GM03348 (cell line): ENCODE measurements at regions not wholly inside any gene's neighbourhood (a gene's known extent, or its start where the extent isn't known, plus 50 kb on each side); places are given as distances from the start of the nearest gene placed in this dataset.

Experiments used
- DNase-seq: peaks from one replicate; pipeline ENCODE4 v3.0.0; 2012; ENCODE audit warnings: low spot score

DNA sequence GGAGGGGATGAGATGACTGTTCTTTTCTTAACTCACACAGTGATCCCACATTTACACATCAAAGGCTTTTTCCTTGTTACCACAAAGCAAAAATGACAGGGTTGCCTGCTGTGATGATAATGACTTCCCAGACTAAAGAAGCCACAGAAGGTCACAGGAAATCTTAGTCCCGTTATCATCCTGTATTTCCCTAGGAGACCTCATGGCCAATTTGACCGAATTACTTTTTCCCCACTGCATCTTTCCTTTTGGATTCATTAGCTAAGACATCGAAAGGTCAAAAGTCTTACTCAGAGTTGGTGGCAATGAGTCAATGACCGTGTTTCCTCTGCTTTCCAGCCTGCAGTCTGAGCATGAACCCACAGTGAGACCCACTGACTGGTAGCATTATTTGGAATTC lies 130.1 kb upstream of the INHBA start:
- DNase-seq: peak; percentile 9

DNA sequence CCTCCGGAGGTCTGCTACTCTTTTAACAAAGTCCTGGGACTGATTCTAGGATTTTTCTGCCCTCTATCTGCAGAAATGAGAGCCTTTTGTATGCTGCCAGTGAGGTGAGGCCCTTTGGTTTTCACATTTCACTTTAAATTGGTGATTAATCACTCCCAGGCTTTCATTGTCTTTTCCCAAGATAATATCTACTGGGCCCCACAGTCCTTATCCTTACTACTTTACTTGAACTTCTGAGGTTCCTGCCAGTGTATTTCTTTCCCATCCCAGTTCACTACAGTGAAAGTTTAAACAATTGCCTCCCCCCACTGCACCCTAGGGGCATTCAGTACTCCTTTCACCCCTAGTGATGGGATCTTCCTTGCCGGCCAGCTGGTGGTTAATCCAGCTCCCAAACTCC lies 127.4 kb upstream of the INHBA start:
- no peak for DNase-seq

- no peak for DNase-seq
Measured at GRCh38 chr7:41828911-41829310, 126.0 kb upstream of the INHBA start.

GRCh38 chr7:41826641-41827040 lies 123.8 kb upstream of the INHBA start:
- no peak for DNase-seq

GRCh38 chr7:41825927-41826480 lies 123.1 kb upstream of the INHBA start:
- peak; percentile 46 for DNase-seq

DNA sequence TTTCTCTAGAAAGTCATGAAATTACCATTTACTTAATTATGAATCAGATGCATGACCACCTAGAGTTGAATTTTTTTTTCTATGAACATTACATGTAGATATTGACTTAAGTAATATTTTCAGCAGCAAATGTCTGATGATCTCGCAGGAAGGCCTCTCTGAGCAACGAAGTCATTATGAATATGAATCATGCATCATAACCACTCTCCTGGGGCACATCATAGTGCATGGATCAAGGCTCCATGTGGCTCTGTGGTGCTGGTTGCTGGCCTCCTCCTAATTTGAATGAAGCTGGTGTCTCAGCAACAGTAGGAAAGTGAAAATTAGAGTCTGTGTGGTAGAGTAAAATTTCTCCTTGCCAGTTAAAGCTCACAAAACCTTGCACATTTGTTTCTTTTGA lies 121.4 kb upstream of the INHBA start:
- DNase-seq: peak; percentile 38

GRCh38 chr7:41822259-41822817 lies 119.4 kb upstream of the INHBA start:
- no peak for DNase-seq

DNA sequence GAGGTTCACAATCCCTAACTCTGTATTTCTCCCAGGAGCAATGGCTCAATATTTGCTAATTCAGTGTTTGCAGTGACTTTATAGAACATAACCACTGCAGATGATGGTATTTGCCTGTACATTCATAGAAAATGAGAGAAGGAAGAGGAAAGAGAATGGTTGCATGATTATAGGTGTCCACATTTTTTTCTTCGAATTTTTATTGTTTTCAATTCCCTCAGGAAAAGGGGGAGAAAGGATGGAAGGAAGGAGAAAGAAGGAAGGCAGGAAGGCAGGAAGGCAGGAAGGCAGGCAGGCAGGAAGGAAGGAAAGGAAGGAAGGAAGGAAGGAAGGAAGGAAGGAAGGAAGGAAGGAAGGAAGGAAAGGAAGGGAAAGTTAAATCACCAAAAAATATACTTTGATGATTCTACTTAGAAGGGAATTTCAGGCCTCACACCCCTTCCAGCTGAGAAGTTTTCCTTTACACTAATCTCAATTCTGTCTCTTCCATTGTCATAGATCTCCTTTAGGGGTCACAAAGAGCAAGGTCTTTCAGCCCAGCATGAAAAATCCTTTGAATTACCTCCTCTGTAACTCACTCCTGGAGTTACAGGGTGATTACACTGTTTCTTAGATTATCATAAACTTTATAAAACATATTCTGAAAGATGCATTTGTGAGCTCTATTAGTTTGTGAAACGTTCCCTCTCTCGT lies 118.8 kb upstream of the INHBA start:
- DNase-seq: no peak

DNA sequence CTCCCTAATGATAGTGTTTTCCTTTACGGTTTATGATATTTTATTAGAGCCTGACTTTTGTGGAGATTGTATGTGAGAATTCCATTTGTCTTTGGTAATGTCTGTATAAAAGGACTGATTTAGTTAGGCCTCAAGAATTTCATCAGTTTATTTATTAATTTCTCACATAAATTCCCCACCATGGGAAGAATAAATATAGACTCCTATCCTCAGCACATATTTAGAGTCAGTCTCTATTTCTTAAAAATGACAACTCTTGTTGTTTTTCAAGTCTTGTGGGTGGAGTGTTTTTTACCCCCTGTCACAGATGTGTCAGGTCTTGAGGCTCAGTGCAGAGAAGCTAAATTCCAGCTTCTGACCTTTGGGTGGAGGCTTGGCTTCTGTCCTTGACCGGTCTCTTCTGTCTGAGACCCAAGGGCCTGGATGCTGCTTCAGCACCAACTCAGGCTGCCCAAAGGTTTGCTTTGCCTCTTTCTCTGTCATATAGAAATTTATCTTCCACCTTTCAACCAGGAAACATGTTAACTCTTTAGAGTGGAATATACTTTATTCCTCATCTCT lies 117.3 kb upstream of the INHBA start:
- DNase-seq: no peak

- DNase-seq: no peak
Measured at GRCh38 chr7:41819645-41820044, 116.8 kb upstream of the INHBA start.

- no peak for DNase-seq
Measured at GRCh38 chr7:41818765-41819398, 116.0 kb upstream of the INHBA start.

DNA sequence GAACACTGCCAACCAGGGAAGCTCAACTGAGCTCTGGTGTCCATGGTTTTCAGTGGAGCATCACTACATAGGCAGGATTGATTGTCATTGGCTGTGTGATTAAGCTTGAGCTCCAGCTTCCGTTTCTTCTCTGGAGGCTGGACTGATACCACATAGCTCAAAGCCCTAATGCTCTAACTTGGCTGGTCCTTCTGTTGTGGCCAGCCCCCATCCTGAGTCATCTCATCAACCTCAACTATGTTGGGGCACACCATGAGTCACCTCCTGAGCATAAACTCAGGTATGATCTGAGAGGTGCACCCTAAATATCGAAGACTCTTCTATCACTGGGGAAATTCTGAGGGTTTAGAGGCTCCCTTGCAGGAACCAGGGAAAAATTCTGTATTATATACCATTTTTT lies 114.5 kb upstream of the INHBA start:
- DNase-seq: peak; percentile 63

GRCh38 chr7:41816111-41816510 lies 113.2 kb upstream of the INHBA start:
- no peak for DNase-seq

DNA sequence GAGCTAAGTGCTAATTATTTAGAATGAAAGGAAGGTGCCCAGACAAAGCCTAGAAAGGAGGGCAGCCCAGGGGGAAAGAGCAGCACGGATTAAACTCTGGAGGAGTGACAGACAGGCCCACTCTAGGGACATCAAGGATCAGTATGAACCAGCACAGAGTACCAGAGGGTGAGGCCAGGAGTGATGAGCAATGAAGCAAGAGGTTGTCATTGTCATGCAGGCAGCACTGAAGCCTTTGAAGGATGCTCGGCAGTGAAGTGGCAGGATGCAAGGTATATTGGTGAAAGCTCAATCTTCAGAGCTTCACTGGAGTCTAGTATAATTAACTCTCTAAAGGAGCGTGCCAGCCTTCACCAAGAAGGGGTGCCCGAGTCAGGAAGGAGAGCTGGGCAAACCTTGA lies 112.0 kb upstream of the INHBA start:
- no peak for DNase-seq

DNA sequence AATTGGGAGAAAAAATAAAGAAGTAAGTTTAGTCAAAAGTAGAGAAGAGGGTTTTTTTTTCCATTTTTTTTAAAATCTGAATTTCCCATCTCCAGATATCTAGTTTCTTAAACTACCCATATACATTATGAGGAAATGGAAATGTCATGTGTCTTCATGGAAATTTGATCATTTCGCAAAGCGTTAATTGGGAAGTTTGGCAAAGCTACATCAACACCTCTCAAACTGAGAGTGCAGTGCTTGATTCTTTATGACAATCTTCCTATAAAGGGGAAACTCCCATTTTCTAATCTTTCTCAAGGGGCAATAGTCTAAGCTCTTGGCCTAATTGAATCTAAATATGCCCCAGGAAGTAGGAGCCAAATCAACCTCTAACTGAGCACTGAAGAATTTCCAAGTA lies 110.4 kb upstream of the INHBA start:
- no peak for DNase-seq

DNA sequence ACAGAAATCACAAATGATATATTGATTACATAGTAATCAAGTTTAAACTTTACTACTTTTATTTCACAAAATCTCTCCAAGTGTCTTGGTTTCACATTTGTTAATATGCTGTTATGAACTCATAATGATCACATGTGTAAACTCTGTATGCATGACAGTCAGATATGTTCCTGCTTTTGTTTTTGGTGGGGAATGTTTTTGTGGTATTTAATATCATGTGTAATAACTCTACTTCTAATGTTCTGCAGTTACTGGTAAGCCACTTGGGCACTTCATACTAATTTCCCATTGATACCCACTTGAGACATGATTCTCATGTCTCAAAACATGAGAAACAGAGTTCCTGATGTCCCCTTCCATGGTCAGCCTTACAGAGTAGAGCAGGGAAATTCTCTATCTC lies 109.1 kb upstream of the INHBA start:
- no peak for DNase-seq

DNA sequence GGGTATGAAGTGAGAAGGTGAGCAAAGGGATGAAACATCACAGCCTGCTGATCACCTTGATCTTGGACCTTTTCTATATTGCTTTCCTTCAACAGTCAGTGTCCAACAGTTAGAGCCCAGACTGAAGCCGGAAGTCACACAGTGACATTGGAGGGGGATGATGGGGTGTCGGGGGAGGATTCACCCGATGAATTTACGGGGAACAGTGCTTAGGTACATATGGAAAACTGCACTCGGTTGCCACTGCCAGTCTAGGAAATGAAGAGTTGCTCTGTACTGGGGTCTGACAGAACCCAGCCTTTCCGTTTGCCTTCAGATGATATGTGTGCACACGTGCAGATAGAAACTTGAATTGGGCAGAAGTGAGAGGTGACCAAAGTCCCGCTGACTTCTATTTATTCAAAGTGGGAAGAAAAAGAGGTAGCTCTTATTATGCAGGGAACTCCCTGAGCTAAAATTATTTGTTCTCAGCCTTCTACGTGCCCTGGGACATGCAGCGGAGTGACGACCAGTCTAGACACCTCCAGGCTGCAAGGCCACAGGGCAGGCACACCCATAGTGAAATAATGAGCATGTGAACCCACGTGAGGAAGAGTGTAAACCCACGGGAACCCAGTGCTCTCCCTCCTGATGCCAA lies 107.2 kb upstream of the INHBA start:
- DNase-seq: no peak

GRCh38 chr7:41809529-41809939 lies 106.6 kb upstream of the INHBA start:
- peak; percentile 61 for DNase-seq

DNA sequence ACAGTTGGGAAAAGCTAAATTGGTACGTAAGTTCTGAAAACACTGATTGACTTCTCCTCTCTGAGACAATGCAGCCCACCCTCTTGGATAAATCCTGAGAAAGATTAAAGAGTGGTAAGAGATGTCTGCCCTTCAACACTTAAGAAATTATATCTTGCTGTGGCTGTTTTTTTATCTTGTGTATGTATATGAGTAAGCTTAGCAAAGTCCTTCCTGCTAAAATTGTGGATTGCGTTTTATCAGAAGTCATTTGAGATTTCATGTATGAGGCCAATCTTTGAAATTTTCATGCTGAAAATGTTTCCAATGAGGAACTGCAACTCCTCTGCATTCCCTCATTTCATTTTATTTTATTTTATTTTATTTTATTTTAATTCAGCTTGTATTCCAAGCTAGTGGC lies 106.2 kb upstream of the INHBA start:
- DNase-seq: no peak

GRCh38 chr7:41808541-41808940 lies 105.7 kb upstream of the INHBA start:
- no peak for DNase-seq

GRCh38 chr7:41803569-41803968 lies 100.7 kb upstream of the INHBA start:
- DNase-seq: no peak

GRCh38 chr7:41796331-41796730 lies 93.4 kb upstream of the INHBA start:
- DNase-seq: no peak
